ENCODE measurements at regions not wholly inside any gene's neighbourhood (a gene's known extent, or its start where the extent isn't known, plus 50 kb on each side); places are given as distances from the start of the nearest gene placed in this dataset.

DNA sequence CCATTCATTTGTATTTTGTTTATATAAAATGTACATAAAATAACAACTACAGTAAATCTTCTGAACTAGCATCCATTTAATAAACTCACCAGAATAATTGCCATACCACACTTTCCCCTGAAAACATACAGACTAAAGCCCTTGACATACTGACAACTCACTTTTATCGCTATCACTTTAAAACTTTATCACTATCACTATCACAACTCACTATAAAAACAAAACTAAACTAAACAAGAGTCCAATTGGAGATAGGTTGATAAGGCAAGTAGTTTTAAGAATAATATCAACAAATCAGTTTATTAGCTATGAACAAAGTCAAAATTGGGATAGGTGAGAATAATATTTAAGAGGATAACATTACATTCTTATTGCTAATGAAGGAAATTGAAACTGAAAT, 108.9 kb downstream of the SLITRK6 start:
- 0% methylated on average over 1 of the region's 1 CpG for WGBS (ENCODE audit: insufficient coverage, insufficient replicate concordance, low lambda C conversion rate, missing lambda C conversion rate)
- H3K4me3 ChIP-seq: no peak overlapping the region
- no TSS peak for BruUV-seq (replicated peaks)
- no peaks in the 10 kb centered on the region for H3K36me3 ChIP-seq (ENCODE audit: control insufficient read depth in 2 of 2, insufficient read depth in 2 of 2, low read length in 1 of 2)
- H3K9me3 ChIP-seq (replicated peaks; ENCODE audit: control insufficient read depth, insufficient read depth, low read length): no peaks in the 10 kb centered on the region
- in situ Hi-C loops (cut with MboI): no loop called here
- no peak overlapping the region for H3K9ac ChIP-seq (ENCODE audit: control insufficient read depth, insufficient read depth, low read length)
- CTCF ChIA-PET: no interaction called here
- TF ChIP-seq NR2F1 (conservative IDR thresholded peaks at IDR 0.05): no peak
- TF ChIP-seq ZNF217 (IDR thresholded peaks at IDR 0.05): no peak
- no peak for TF ChIP-seq E2F4 (IDR thresholded peaks at IDR 0.05; ENCODE audit: low read depth, low read length)
- no peak for TF ChIP-seq CEBPB (IDR thresholded peaks at IDR 0.05; ENCODE audit: borderline replicate concordance in 1 of 2, low read depth in 2 of 2, low read length in 2 of 2)
- TF ChIP-seq KAT2A (conservative IDR thresholded peaks at IDR 0.05; ENCODE audit: control insufficient read depth, low read depth, low read length): no peak
- no peak for TF ChIP-seq ZNF207 (IDR thresholded peaks at IDR 0.05; ENCODE audit: borderline replicate concordance)
- TF ChIP-seq STAT1 (conservative IDR thresholded peaks at IDR 0.05): no peak
- no peak for TF ChIP-seq MTA3 (IDR thresholded peaks at IDR 0.05; ENCODE audit: borderline replicate concordance, low read length)
- no peak for TF ChIP-seq BHLHE40 (IDR thresholded peaks at IDR 0.05; ENCODE audit: borderline replicate concordance in 1 of 2, low read depth in 2 of 2, low read length in 1 of 2)
- TF ChIP-seq, protein P1, sequence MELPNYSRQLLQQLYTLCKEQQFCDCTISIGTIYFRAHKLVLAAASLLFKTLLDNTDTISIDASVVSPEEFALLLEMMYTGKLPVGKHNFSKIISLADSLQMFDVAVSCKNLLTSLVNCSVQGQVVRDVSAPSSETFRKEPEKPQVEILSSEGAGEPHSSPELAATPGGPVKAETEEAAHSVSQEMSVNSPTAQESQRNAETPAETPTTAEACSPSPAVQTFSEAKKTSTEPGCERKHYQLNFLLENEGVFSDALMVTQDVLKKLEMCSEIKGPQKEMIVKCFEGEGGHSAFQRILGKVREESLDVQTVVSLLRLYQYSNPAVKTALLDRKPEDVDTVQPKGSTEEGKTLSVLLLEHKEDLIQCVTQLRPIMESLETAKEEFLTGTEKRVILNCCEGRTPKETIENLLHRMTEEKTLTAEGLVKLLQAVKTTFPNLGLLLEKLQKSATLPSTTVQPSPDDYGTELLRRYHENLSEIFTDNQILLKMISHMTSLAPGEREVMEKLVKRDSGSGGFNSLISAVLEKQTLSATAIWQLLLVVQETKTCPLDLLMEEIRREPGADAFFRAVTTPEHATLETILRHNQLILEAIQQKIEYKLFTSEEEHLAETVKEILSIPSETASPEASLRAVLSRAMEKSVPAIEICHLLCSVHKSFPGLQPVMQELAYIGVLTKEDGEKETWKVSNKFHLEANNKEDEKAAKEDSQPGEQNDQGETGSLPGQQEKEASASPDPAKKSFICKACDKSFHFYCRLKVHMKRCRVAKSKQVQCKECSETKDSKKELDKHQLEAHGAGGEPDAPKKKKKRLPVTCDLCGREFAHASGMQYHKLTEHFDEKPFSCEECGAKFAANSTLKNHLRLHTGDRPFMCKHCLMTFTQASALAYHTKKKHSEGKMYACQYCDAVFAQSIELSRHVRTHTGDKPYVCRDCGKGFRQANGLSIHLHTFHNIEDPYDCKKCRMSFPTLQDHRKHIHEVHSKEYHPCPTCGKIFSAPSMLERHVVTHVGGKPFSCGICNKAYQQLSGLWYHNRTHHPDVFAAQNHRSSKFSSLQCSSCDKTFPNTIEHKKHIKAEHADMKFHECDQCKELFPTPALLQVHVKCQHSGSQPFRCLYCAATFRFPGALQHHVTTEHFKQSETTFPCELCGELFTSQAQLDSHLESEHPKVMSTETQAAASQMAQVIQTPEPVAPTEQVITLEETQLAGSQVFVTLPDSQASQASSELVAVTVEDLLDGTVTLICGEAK (IDR thresholded peaks at IDR 0.05; ENCODE audit: borderline replicate concordance): no peak
- TF ChIP-seq TCF3 (IDR thresholded peaks at IDR 0.05; ENCODE audit: borderline replicate concordance, insufficient read depth, low read depth, low read length): no peak
- TF ChIP-seq GABPA (IDR thresholded peaks at IDR 0.05; ENCODE audit: low read depth): no peak
- TF ChIP-seq SMAD1 (IDR thresholded peaks at IDR 0.05; ENCODE audit: low read depth, partially characterized antibody): no peak
- TF ChIP-seq BMI1 (IDR thresholded peaks at IDR 0.05; ENCODE audit: borderline replicate concordance): no peak
- no peak for TF ChIP-seq HCFC1 (IDR thresholded peaks at IDR 0.05; ENCODE audit: low read length)
- TF ChIP-seq SP1 (IDR thresholded peaks at IDR 0.05; ENCODE audit: low read depth, low read length): no peak
- no peak for TF ChIP-seq NRF1 (conservative IDR thresholded peaks at IDR 0.05; ENCODE audit: low read depth, low read length)
- SMC1A ChIA-PET (ENCODE audit: uncharacterized antibody, unreplicated experiment): interaction anchor here (0.9 to 1.3 kb wide), 2 partner anchors 10 to 18 kb away, joined by 3 read pairs; no protein-coding TSS in a partner anchor
- ATAC-seq (no peak), DNase-seq (ENCODE audit: low read depth, low spot score) (no peak), FAIRE-seq (no peak)
- POLR2A ChIA-PET: no interaction called here
- H3K4me1 ChIP-seq (ENCODE audit: control insufficient read depth, insufficient read depth, low read length): no peaks in the 10 kb centered on the region
- RAD21 ChIA-PET (ENCODE audit: unreplicated experiment): no interaction called here
- no peak overlapping the region for H3K27ac ChIP-seq (ENCODE audit: control insufficient read depth, insufficient read depth)
- H4K20me1 ChIP-seq (ENCODE audit: control insufficient read depth, insufficient read depth): no peaks in the 10 kb centered on the region
- H3K79me2 ChIP-seq (ENCODE audit: control insufficient read depth, insufficient read depth, low read length): no peaks in the 10 kb centered on the region
- intact Hi-C loops (cut with micrococcal nuclease; ENCODE audit: unreplicated experiment): no loop called here
- no peaks in the 10 kb centered on the region for H3K27me3 ChIP-seq (replicated peaks in 1 of 2; ENCODE audit: control insufficient read depth in 2 of 2, insufficient read depth in 2 of 2, low read length in 1 of 2)
- no peak overlapping the region for H3K4me2 ChIP-seq (ENCODE audit: control insufficient read depth, insufficient read depth)
- H2AFZ ChIP-seq (ENCODE audit: control insufficient read depth, low read depth, low read length): no peak overlapping the region
